D721Med (cell line): ENCODE measurements at regions not wholly inside any gene's neighbourhood (a gene's known extent, or its start where the extent isn't known, plus 50 kb on each side); places are given as distances from the start of the nearest gene placed in this dataset.

Experiments
- DNase-seq: peaks from one replicate; pipeline ENCODE4 v3.0.0; 2011; ENCODE audit warnings: low spot score; ENCODE audit not compliant: insufficient read length
- FAIRE-seq: peaks from 2 replicates; lab custom pipeline; 2011; peaks lifted over from hg19 to GRCh38; lab: Jason Lieb, UNC
- TF ChIP-seq, protein P1 (sequence below): IDR thresholded peaks from 2 replicates; pipeline ENCODE4 v1.5.1; 2012; ENCODE audit warnings: mild to moderate bottlenecking, control low read depth; ENCODE audit not compliant: insufficient read depth; ENCODE audit errors: missing control alignments

DNA sequence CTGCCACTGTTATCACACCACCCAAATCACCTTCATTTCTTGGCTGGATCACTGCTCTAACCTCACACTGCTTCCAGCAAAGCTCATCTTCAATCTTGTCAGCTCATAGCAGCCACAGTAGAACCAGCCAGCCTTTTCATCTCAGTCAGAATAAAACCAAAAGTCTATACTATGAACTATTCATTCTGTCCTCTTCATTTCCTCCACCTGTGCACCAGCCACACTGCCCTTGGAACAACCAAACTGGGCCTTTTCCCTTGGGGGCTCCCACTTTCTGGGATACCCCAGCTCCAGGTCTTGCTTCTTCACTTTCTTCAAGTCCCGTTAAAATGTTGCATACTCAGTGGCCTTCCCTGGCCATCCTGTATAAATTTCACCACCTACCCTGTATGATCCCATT lies 234.4 kb upstream of the DAAM1 start:
- TF ChIP-seq, protein P1, sequence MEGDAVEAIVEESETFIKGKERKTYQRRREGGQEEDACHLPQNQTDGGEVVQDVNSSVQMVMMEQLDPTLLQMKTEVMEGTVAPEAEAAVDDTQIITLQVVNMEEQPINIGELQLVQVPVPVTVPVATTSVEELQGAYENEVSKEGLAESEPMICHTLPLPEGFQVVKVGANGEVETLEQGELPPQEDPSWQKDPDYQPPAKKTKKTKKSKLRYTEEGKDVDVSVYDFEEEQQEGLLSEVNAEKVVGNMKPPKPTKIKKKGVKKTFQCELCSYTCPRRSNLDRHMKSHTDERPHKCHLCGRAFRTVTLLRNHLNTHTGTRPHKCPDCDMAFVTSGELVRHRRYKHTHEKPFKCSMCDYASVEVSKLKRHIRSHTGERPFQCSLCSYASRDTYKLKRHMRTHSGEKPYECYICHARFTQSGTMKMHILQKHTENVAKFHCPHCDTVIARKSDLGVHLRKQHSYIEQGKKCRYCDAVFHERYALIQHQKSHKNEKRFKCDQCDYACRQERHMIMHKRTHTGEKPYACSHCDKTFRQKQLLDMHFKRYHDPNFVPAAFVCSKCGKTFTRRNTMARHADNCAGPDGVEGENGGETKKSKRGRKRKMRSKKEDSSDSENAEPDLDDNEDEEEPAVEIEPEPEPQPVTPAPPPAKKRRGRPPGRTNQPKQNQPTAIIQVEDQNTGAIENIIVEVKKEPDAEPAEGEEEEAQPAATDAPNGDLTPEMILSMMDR, result no peak
- no peak for DNase-seq
- FAIRE-seq, result no peak

DNA sequence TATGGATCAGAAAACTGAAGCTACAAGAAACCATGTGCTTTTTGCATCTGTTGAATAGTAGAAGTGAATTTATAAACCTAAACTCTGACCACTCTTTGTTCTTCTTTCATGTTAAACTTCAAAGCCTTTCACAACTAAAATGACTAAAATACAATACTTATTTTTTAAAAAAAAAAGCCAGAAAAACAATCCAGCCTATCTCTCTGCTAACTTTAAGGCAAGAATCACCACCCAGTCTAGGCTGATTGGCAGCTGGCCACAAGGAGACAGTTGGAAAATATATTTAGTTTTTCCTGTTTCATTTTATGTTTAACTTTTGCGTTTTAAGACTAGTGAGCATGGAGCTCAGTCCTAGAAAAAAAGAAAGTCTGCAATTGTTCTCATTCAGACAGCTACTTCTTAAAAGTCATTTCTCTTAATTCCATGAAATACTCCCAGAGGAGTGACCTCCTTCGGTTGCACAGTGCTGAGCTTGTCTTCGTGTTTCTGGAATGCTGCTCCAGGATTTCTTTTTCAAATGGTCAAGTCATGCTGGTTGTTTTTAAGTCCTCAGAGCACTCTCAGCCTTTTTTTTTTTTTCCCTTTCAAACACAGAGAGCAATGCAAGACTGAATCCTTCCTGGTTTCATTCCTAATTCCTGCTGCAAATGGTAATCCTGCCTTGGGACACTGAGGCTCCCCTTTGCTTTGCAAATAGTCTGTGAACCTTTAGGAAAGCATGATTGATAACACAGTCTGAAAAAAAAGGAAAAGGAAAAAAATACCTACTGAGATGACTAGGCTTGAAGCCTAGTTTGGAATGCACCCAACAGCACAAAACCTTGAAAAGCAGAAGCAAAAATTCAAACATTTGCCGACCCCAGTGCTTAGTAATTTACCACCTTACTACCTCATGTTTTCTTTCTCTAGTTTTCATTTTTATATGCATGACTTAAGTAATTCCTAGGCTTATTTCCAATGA lies 233.3 kb upstream of the DAAM1 start:
- FAIRE-seq (no peak), DNase-seq (no peak)

DNA sequence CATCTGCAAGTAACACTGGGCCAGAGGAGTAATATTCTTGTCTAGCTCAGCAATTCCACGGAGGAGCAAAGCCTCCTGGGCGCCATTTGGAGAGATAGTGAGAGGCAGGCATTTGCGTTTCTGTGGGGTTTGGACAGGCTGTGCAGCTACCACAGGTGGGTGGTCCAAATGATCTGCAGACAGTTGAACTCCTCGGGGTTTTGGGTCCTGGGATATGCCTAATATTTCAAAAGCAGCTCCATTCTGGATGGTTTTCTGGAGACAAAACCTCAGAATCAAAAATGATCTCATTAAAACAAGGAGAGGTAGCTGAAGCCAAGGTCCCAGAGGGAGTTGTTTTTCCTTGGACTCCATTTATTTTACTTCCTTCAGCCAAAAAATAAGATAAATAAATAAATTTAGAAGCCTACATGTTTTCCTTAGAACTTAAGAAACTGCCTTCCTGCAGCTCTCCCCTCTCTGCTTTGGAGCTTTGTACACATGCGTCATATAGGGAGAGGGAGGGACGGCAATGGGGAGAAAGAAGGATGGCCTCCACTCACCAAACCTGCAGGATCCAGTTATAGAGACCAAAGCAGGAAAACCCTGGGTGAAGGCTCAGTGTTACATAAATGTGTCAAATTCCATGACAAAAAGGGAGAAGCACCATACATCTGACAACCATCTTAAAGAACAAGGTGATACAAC lies 227.3 kb upstream of the DAAM1 start:
- TF ChIP-seq, protein P1, result no peak
- DNase-seq (no peak), FAIRE-seq (no peak)

More for the DNA sequence above, 233.3 kb upstream of the DAAM1 start:
- TF ChIP-seq, protein P1, result no peak

DNA sequence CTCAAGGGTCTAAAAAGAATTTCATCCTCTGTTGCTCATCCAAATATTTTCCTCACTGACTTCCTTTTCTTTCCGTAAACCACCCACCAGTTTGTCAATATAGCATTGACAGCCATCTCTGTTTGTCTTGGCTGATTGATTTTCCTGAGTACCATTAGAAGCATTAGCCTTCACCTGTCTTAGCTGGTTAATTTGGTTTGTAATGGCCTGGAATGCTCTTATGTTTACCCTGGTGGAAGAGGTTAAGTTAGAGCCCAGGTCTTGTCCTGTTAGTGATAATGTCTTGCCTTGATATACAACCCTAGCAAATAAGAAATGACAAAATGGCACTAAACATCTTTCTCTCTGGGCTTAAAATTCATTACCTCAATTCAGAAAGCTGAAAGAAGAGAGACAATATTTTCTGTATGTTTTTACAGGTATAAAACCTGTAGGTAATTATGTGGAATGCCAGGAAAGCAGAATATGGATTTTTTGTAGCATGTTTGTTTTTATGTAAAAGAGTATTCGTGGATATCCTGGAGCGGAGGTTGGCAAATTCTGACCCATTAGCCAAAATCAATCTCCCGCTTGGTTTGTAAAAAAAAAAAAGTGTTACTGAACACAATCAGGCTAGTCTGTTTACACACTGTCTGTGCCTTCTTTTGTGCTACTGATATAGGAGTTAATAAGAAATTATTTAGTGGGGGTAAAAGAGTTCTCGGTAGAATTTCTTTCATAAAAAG lies 224.4 kb upstream of the DAAM1 start:
- TF ChIP-seq, protein P1, result no peak
- DNase-seq (no peak), FAIRE-seq (no peak)

DNA sequence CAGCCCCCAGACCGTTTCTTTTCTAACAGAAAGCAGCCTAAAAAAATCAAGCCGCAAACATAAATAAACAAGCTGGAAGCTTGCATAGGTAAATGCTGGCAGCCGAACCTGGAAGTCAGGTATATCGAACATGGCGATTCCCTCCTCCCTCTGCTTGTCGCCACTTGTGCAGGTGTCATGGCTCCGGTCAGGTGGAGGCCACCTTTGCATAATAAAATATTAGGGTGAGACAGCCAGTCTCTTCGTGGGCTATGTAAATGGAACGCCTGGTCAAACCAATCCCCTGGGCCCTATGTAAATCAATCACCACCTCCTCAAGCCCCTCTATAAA lies 223.9 kb upstream of the DAAM1 start:
- no peak for FAIRE-seq
- TF ChIP-seq, protein P1, result no peak
- DNase-seq, result no peak

DNA sequence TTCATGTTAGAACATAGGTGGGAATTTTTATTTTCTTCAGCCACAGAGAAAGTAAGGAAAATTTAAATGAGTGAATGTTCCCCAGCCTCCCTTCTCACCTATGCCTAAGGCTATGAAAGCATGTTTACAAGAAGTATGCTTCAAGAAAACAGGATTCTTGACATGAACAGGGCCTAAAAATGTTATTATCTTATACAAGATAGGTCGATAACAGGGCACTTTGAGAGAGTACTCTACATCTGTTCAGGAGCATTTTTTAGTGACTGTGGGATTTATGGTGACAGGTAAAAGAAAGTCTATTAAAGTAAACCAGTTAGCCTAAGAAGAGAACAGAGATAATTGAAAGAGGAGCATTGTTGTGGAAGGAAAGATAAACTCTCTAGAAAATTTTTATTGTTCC lies 222.9 kb upstream of the DAAM1 start:
- DNase-seq, result no peak
- FAIRE-seq, result no peak

More for the DNA sequence above, 222.9 kb upstream of the DAAM1 start:
- TF ChIP-seq, protein P1, result no peak
